Choroid plexus epithelial cell (primary cell): ENCODE measurements at regions not wholly inside any gene's neighbourhood (a gene's known extent, or its start where the extent isn't known, plus 50 kb on each side); places are given as distances from the start of the nearest gene placed in this dataset.

ENCODE experiments used
- DNase-seq: peaks from one replicate; pipeline ENCODE4 v3.0.0-alpha.2; 2010; ENCODE audit warnings: low read depth
- H3K4me3 ChIP-seq: 2 replicates; pipeline ENCODE4 v1.5.1; 2011; ENCODE audit warnings: low read depth, mild to moderate bottlenecking, control low read depth, low read length, moderate library complexity
- TF ChIP-seq, protein P1 (sequence below): conservative IDR thresholded peaks from 2 replicates; pipeline ENCODE4 v1.5.1; 2011; ENCODE audit warnings: low read depth, mild to moderate bottlenecking, control low read depth, inconsistent platforms, low read length, moderate library complexity

DNA sequence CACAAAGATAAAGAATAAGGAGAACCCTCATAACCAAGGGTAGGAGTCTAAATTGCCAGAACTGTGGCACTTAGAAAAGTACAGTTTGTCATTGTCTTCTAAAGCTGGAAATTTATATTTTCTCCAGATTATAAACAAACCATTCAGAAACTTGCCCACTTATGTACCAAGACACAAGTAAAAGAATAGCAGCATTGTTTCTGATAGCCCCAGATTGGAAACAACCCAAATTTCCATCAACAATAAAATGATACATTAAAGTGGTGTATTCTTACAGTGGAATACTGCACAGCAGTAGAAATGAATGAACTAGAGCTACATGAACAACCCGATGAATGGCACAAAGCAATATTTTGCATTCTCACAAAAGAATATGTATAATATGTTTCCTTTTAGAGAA is 63.1 kb upstream of the PDHA1 start:
- no peak for DNase-seq
- TF ChIP-seq, protein P1, sequence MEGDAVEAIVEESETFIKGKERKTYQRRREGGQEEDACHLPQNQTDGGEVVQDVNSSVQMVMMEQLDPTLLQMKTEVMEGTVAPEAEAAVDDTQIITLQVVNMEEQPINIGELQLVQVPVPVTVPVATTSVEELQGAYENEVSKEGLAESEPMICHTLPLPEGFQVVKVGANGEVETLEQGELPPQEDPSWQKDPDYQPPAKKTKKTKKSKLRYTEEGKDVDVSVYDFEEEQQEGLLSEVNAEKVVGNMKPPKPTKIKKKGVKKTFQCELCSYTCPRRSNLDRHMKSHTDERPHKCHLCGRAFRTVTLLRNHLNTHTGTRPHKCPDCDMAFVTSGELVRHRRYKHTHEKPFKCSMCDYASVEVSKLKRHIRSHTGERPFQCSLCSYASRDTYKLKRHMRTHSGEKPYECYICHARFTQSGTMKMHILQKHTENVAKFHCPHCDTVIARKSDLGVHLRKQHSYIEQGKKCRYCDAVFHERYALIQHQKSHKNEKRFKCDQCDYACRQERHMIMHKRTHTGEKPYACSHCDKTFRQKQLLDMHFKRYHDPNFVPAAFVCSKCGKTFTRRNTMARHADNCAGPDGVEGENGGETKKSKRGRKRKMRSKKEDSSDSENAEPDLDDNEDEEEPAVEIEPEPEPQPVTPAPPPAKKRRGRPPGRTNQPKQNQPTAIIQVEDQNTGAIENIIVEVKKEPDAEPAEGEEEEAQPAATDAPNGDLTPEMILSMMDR = no peak
- no peak overlapping the region for H3K4me3 ChIP-seq

DNA sequence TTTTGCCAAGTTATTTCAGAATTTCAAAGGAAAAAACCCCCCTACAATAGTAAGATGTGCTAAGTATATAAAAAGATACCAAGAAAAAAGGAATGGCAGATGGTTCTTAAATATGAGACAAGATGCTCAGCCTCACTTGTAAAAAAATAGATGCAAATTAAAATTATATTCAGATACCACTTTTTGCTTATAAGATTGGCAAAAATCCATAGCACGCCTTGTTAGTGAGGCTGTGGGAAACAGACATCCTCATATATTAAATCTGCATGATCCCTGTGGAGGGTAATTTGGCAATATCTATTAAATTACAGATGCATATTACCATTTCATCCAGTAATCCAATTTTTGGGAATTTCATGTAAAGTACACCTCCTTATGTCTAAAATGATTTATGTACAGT is 62.5 kb upstream of the PDHA1 start:
- TF ChIP-seq, protein P1 = no peak
- no peak for DNase-seq
- H3K4me3 ChIP-seq = no peak overlapping the region

DNA sequence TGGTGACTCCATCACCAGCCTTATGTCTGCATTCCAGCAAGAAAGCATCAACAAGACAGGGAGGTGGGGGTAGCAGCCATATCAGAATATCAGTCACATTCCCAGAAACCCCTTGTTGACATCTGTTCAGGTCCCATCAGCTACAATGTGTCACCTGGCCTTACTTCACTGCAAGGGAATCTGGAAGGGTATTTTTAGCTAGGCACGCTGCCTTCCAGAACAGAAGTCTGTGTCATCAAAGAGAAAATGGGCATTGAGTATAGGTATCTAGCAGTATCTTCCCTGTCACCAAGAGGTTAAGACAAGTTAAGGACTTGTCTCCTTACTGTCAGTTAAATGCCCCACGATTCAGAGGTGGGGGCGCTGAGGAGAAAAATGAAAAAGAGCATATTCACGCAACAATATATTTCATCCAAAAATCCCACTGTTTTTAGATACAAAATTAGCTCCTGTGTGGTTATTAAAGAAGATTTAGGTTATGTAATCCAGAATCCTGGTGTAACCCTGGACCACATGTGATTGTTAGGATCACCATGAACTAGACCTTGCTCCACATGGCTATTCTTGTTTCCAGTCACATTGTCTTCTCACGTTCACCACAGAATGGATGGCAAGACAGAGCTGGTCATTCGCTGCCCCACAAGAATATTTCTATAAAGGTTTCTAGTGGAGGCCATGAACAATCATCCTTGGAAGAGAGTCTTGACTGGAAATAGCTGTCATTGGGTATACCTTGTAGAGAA is 60.0 kb upstream of the PDHA1 start:
- TF ChIP-seq, protein P1 = no peak
- DNase-seq = no peak

DNA sequence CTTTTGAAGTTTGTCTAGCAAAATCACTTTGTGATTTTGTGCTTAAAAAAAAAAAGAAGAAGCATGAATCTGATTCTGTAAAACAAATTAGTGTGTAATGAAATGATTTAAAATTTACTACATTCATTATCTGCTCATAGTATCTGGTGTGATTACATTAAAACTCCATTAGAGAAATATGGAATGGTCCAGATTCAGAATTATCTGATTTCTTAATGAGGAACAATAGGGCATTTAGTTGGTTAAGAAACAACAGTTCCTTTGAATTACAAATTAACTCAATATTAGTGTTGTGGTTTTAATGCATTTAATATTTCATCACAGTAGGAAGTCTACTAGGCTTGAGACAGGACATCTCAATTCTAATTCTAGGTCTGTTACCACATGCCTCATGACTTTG is 57.9 kb upstream of the PDHA1 start:
- TF ChIP-seq, protein P1 = no peak
- H3K4me3 ChIP-seq = no peak overlapping the region
- DNase-seq = no peak

More for the DNA sequence above, 60.0 kb upstream of the PDHA1 start:
- H3K4me3 ChIP-seq = no peak overlapping the region

DNA sequence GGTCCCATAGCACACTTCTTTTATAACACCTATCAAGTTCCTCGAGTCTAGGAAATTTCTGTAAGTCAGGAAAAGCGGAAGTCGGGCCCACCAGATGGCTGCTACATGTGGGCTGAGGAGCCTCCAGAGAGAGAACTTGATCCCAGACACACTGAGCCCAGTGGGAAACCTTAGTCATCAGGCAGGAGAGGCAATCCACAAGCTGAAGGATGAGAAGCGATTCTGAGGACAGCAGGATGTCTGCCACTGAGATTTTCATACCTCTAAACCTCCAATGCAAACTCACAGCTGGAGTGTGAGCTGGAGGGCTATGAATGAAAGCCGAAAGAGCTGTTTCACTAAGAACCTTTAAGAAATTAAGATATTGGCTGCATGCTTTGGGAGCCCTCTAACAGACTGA is 52.6 kb upstream of the PDHA1 start:
- H3K4me3 ChIP-seq = no peak overlapping the region
- TF ChIP-seq, protein P1 = no peak
- DNase-seq = no peak

DNA sequence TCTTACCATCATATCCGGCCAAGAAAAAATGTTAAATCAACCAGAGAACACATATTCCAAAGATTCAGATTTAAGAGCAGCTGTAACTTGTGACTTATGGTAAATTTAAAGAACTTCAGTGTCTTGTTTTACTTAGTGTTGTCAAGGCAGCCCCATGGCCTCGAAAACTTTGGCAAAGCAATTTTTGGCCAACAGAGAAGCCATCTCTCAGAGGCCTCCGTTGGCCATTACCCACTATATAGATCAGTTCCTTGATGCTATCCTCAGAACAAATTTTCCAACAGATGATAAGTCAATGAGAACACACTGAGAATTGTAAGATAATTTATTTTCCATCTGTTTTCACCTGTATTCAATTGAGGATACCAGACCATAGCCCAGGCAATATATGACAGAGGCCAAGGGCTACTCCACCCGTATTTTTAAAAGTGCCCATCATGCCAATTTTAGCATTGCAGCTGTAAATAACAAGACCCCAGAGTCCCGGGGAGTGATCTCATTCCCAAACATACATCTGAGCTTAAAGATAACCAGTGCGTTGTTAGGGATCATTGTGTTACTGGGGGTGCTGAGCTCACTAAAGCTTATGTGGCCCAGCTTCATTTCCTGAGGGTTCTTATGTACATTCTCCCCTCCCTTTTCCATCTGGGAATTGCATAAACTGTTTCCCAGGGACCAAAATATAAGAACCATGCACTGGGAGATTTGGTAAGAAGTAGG is 50.0 kb upstream of the PDHA1 start:
- TF ChIP-seq, protein P1 = no peak

More for the DNA sequence above, 50.0 kb upstream of the PDHA1 start:
- H3K4me3 ChIP-seq = no peak overlapping the region
- no peak for DNase-seq
